K562 (cell line): ENCODE measurements at regions not wholly inside any gene's neighbourhood (a gene's known extent, or its start where the extent isn't known, plus 50 kb on each side); places are given as distances from the start of the nearest gene placed in this dataset.

ENCODE experiments used
- FOXM1 ChIP-seq, 2 experiments: fragments of 450-650 bp in 1 of 2; sonication (generic) in 1 of 2; formaldehyde crosslinking in 1 of 2; IDR thresholded peaks; 2 replicates each; pipeline versions ENCODE4 v1.6.1 to v1.9.0; 2017 to 2022; ENCODE audit warnings: low read depth in 2 of 2, mild to moderate bottlenecking in 2 of 2, missing genetic modification reagents in 1 of 2, moderate library complexity in 1 of 2
- HDAC1 ChIP-seq, 2 experiments: fragments of 450-650 bp; IDR thresholded peaks; 2 replicates each; pipeline ENCODE4 v1.6.1; 2016 to 2017; ENCODE audit warnings: inconsistent platforms in 1 of 2, mild to moderate bottlenecking in 1 of 2, moderate library complexity in 1 of 2
- HNRNPLL ChIP-seq: fragments of 200-400 bp; formaldehyde crosslinking; IDR thresholded peaks from 2 replicates; pipeline ENCODE4 v1.6.1; 2017; ENCODE audit warnings: low read length, low read depth, mild to moderate bottlenecking; ENCODE audit not compliant: poor library complexity, severe bottlenecking
- MEF2A ChIP-seq: IDR thresholded peaks from 2 replicates; pipeline ENCODE4 v1.6.1; 2011; ENCODE audit warnings: low read depth, mild to moderate bottlenecking, low read length, moderate library complexity; ENCODE audit not compliant: control insufficient read depth
- MLX ChIP-seq, 2 experiments: fragments of 450-650 bp in 1 of 2; sonication (generic) in 1 of 2; formaldehyde crosslinking; conservative IDR thresholded peaks; 2 replicates each; pipeline versions ENCODE4 v1.4.0 to v1.8.1; 2020 to 2022; ENCODE audit warnings: mild to moderate bottlenecking in 1 of 2, missing genetic modification reagents in 1 of 2
- NUFIP1 ChIP-seq: fragments of 450-650 bp; IDR thresholded peaks from 2 replicates; pipeline ENCODE4 v1.6.1; 2018; ENCODE audit not compliant: partially characterized antibody
- TAF15 ChIP-seq: fragments of 200-400 bp; formaldehyde crosslinking; IDR thresholded peaks from 2 replicates; pipeline ENCODE4 v1.6.1; 2017; ENCODE audit warnings: mild to moderate bottlenecking, low read depth, low read length, moderate library complexity
- TAF9B ChIP-seq: fragments of 450-650 bp; IDR thresholded peaks from 2 replicates; pipeline ENCODE4 v1.6.1; 2018; ENCODE audit warnings: mild to moderate bottlenecking; ENCODE audit not compliant: partially characterized antibody
- TCF15 ChIP-seq: fragments of 250-450 bp; sonication (Bioruptor Pico); IDR thresholded peaks from 2 replicates; pipeline ENCODE4 v1.8.0; 2022; ENCODE audit warnings: moderate library complexity, mild to moderate bottlenecking, inconsistent platforms
- WHSC1 ChIP-seq: IDR thresholded peaks from one replicate; pipeline ENCODE4 v1.6.1; 2012; ENCODE audit warnings: low read length, control low read depth, inconsistent platforms
- TF ChIP-seq, protein P1 (sequence below), 3 experiments: IDR thresholded peaks in 2 of 3; conservative IDR thresholded peaks in 1 of 3; 2 replicates each; pipeline ENCODE4 v1.5.1; 2011 to 2012; ENCODE audit warnings: low read length in 3 of 3, mild to moderate bottlenecking in 3 of 3, control low read depth in 2 of 3, improper control_type of control experiment in 1 of 3, inconsistent platforms in 1 of 3, low read depth in 1 of 3, mixed read lengths in 1 of 3, moderate library complexity in 1 of 3; ENCODE audit not compliant: insufficient read depth in 2 of 3

GRCh38 chr6:168948990-168949531 is 304.6 kb downstream of the THBS2 start:
- no peak for TF ChIP-seq MEF2A
- TF ChIP-seq NUFIP1: no peak
- no peak for TF ChIP-seq TAF15
- no peak for TF ChIP-seq TAF9B
- TF ChIP-seq HNRNPLL: no peak
- no peak for TF ChIP-seq WHSC1
- TF ChIP-seq TCF15 (CRISPR knock-in tag): no peak
- TF ChIP-seq, protein P1, sequence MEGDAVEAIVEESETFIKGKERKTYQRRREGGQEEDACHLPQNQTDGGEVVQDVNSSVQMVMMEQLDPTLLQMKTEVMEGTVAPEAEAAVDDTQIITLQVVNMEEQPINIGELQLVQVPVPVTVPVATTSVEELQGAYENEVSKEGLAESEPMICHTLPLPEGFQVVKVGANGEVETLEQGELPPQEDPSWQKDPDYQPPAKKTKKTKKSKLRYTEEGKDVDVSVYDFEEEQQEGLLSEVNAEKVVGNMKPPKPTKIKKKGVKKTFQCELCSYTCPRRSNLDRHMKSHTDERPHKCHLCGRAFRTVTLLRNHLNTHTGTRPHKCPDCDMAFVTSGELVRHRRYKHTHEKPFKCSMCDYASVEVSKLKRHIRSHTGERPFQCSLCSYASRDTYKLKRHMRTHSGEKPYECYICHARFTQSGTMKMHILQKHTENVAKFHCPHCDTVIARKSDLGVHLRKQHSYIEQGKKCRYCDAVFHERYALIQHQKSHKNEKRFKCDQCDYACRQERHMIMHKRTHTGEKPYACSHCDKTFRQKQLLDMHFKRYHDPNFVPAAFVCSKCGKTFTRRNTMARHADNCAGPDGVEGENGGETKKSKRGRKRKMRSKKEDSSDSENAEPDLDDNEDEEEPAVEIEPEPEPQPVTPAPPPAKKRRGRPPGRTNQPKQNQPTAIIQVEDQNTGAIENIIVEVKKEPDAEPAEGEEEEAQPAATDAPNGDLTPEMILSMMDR (IDR thresholded peaks at IDR 0.05 in 2 of 3, conservative IDR thresholded peaks at IDR 0.05 in 1 of 3; ENCODE audit: insufficient read depth in 2 of 3, low read depth in 1 of 3, low read length in 3 of 3): no peak
- no peak for TF ChIP-seq MLX (CRISPR knock-in tag; conservative IDR thresholded peaks at IDR 0.05)
- no peak for TF ChIP-seq FOXM1 (IDR thresholded peaks at IDR 0.05; ENCODE audit: low read depth)
- TF ChIP-seq FOXM1 (CRISPR knock-in tag; IDR thresholded peaks at IDR 0.05; ENCODE audit: low read depth): no peak
- TF ChIP-seq HDAC1 (IDR thresholded peaks at IDR 0.05): no peak
